DMS53 treated with DMSO at 0.1 percent for 48 hours (cell line): ENCODE measurements at regions not wholly inside any gene's neighbourhood (a gene's known extent, or its start where the extent isn't known, plus 50 kb on each side); places are given as distances from the start of the nearest gene placed in this dataset.
"Not testable (repeated sequence)": the region's sequence is repeated elsewhere in the genome, so short reads cannot be mapped to it uniquely, and the experiment has no call there.

Experiments
- DNase-seq: peaks from one replicate; lab custom pipeline; 2025; ENCODE audit not compliant: unreplicated experiment; lab: John Stamatoyannopoulos, UW

DNA sequence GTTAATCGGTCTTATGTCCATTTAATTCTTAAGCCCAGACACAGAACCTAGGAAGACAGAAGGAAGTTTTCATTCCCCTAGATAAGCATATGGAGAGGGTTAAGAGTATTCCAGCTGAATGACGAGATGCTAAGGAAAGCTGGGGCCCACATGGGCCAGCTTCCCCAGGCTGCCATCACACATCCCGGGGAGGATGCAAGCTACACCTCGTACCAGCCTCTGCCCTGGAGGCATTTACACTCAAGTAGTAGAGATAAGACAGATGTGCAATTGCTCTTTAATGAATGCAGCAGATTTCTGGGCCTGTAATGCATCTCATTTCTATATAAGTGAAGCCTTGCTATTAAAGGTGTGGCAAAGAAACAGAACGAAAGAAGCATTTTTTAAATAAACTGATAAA is 144.5 kb downstream of the MEX3B start:
- DNase-seq, result no peak

DNA sequence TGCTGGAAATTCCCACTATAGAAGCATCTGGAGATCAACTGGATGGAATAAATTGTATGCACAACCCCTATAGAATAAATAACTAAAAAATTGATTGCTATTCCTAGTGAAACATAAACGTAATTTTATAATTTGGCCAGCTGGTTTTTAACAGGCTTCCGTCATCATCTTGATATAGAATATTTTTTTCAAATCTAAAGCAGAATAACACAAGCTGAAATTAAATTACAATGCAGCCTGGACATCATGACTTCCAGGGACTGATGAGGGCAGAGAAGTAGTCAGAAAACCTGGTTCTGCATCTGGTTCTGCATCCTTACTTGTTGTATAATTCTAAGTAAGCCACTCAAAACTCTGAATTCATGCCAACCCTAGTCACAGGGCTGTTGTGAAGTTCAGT is 146.1 kb downstream of the MEX3B start:
- DNase-seq, result no peak

DNA sequence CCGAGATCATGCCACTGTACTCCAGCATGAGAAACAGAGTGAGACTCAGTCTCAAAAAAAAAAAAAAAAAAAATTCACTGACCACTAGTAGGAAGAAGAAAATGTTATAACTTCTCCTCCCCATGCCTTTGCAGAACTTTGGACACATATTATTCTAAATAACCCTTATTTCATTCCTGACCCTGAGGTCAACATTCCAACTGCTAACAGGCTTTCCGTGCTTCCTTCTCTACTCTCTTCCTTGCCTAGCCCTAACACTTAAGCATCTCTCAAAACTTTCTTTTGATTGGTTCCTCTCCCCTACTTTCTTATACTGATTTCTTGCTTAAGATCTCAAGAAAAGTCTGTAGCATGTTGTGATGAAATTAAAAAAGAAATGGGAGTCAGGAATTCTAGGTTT is 146.8 kb downstream of the MEX3B start:
- no peak for DNase-seq

DNA sequence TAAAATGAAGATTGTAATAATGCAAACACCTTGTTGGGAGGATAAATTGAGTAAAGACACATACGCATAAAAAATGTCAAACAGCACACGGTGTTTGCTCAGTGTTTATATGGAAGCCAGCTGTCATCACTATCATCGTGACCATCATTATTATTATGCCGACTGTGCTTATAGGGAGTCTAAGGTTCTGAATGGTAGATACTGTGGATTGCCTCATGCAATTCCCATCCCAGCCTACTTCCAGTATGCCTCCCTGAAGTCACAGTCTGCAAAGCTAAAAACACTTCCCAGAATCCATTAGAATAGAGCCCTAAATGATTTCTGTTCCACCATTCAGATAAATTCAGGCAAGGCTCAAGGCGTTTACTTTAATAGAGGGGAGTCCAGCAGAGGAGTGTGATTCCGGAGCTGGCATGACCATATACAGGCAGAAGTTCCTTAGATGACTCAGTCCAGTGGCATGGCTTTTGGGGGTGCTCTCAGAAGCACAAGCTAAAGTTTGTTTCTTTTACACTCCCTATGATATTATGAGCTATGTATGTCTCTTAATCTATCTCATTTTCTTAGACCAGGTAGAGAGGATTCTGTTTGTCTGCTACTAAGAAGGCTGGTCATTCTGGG is 148.7 kb downstream of the MEX3B start:
- no peak for DNase-seq

DNA sequence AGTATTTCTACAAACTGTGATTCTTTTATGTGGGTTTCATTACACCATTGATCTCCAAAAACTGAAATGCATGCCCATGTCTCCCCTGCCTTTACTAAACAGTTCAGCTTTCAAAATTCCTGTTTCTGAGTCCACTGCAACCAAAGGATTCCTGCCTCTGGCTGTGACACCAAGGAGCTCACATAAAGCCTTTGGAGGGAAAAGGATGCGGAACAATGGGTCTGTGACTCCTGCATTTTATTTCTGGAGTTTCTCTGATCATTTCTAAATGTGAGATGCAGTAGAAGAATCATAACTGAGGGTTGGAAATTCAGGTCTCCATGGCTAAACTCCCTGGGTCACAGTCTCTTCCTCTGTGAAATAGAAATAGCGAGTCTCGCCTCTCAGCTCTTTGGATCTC is 149.5 kb downstream of the MEX3B start:
- no peak for DNase-seq

DNA sequence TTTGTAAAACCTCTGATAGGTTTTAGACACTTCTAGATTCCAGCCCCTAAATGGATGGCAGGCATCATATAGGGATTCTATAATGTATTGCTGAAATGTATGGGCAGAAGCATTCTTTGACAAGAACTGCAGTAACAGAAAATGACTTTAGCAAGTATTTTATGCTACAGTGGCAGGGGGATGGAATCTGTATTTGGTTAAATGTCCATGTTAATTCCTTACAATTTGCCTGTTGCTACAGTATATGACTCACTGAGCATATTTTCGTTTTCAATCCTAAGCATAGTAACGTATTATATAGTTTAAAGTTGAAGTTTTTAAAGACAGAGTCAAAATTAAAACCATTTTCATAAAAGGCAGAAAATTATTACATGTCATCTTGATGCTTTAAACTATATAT is 150.1 kb downstream of the MEX3B start:
- no peak for DNase-seq

DNA sequence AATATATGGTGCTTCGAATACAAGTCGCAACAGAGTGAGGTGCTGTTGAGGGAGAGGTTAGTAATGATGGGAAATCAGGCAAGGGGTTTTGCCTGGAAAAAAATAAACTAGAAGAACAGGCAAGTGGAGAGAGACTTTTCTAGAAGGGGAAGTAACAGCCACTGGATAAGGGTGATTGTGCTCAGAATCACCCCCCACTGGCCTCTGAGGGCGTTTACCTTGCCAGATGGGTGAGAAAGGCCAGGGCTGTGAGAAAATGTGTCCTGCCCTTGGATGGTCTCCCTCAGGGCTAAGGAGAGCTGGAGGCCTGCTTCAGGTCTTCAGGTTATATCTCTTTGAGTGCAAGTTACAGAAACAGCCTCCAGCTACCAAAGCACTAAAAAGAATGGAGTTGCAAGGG is 151.8 kb downstream of the MEX3B start:
- no peak for DNase-seq

DNA sequence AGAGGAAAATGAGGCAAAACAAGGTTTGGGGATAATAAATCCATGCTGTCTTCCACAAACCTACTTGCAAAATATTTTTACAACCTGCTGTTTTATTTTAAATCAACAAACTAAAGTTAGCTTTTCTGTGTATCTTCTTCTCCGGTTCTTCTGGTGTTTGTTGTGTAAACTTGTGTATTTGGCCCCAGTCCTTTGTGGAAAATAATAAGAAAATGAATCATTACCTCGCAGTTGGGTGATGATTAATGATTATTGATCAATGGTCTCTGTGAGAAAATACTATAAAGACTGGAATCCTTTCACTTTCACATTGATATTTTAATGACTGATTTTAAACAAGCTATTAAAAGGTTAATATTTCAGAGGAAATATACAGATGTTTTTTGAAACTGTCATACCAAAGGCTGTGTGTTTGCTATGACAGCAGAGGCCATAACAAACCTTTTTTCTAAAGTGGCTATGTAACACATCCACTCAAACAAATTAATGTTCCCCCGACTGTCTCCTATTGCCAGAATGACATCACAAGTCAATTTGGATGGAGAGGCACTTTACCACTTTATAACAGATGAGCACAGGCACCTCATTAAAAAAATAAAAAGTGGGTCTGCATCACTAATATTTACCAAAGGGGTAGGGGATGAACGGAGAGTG is 152.5 kb downstream of the MEX3B start:
- DNase-seq, result no peak

DNA sequence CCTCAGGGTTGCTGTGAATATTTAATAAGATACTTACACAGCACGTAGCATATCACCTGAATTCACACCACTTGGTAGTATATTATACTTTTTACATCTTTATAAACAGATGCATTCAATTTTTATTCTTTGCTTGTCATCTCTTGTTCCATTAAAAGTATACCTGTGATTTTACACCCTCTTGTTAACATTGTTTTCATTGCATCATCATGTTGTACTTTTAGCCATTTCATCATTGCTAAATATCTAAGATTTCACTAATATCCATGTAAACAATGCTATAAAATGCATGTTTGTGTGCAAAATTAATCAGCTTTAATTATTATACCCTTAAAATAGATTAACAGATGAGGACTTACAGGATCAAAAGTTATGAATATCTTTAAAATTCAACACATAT is 155.3 kb downstream of the MEX3B start:
- no peak for DNase-seq

DNA sequence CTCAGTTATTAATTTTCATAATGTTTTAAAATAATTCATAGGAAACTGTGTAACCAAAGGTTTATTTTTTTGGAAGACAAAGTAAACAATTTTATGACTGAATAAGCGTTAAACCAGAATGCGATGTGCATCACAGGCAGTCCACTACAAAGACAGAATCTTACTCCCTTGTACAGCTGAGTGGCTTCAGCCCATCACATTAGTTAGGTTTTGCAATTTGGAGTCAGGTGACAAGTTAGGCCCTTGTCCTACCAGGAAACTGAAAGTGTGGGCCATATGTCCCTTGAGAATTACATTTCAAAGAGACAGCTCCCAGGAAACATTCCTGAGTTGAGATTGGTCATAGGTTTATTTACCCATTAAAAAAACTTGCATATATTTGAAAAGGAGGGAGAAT is 156.3 kb downstream of the MEX3B start:
- no peak for DNase-seq

DNA sequence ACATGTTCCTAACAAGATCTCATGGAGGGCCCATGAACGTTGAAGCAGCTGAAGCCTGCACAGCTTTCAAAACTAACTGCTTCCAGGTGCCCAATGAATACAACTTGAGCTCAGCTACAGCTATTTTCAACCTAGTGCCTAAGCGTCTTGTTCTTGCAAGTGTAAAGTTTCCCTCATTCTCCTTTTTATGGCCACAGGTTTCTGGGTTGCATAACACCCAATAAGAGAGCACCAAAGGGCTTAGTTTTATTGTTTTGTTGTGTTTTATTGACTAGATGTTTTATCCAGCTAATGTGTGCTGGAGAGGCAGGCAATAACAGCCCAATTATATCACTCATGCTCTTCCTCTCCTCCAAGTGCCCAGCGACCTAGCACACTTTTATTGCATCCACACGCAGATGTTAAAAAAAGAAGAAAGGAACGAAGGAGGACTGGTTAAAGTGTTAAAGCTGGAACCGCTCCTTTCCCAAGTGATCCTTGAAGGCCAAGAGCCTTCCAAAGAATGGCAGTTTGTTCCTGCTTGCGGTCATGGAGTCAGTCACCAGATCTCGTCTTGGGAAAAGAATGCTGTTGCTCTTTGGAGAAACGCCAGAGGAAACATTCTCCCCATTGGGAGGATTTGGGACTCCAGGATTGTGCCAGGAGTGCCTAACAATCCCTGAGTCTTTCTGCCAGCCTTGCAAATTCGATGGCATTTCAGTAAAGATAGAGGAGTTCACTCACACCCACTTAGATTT is 156.9 kb downstream of the MEX3B start:
- no peak for DNase-seq

DNA sequence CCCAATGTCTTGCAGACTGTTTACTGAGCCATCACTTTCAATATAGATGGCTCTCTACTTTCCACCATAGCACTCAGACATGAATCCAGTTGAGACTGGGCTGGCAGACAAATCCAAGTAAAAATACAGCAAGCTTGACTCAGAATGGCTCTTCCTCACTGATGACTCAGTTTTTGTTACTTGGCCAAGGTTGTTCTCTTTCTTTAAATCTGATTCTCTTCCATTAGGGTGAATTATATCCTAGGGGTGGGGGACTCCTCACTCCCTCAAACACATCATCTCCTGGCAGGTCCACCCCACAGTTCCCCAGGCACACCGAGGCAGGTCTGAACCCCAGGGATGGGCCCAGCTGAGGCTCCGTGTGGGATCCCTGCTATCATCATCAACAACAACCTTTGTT is 157.9 kb downstream of the MEX3B start:
- DNase-seq, result no peak

DNA sequence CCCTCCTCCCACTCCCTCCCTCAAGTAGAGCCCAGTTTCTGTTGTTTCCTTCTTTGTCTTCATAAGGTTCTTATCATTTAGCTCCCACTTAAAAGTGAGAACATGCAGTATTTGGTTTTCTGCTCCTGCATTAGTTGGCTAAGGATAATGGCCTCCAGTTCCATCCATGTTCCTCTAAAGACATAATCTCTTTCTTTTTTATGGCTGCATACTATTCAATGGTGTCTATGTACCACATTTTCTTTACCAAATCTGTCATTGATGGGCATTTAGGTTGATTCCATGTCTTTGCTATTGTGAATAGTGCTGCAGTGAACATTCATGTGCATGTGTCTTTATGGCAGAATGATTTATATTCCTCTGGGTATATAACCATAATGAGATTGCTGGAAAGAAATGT is 158.6 kb downstream of the MEX3B start:
- not testable (repeated sequence) for DNase-seq

DNA sequence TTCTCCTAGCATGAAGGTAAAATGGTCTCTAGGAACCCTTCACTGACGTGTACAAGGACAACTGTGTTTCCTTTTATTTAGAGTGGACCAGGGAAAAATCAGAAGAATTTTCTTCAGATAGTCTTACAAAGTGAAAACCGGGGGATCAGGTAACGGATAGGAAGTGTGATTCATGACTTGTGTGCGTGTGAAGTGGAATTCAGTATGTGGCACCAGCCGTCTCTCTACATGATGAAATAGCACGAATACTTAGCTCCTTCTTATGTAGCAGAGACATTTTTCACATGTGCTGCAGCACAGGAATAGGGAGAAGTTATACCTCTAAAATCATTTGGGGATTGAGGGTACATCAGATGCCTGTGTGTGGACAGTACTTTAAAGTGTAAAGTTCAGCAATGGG is 159.2 kb downstream of the MEX3B start:
- no peak for DNase-seq

DNA sequence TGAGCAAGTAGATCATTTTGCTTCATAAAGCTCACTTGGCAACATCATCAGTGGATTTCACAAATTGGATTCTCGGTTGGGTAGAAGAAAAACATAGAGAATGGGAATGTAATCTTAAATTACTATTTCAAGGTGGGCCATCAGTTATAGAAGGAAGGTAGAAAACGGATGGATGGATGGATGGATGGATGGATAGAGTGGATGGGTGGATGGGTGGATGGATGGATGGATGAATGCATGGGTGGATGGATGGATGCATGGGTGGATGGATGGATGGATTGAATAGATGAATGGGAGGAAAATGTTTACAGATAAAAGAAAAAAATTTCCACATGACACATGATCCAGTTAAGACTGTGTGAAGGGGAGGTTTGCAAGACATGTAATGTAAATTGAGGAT is 159.7 kb downstream of the MEX3B start:
- no peak for DNase-seq

DNA sequence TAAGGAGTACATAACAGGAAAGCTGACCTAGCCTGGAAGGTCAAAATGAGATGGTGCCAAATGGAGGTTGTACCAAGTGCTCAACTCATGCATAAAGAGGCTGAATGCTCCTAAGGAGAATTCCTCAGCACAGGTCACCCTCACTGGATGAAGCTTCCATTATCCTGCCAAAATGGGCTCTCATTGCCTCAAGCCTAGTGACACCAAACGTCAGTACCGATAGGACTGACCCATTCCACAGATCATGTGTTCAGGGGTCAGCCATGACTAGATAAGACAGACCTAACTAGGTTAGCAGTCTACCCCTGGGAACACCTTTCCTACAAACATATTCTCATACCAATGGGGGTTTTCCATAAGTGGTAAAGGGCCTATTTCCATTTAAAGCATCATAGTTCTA is 160.7 kb downstream of the MEX3B start:
- no peak for DNase-seq

DNA sequence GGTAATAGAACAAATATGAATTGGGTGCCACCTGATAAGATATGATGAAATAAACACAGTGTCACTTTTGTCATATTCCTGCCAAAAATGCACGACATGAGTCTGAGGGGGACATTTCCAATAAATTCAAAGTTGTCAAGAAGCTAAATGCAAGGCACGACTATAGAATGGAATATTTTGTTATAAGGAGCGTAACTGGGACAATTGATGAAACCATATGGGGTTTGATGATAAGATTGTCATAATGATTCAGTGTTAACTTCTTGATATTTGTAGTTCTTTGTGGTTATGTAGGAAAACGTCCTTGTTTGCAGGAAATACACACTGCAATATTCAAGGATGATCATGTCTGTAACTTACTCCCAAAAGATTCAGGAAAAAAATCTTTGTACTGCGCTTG is 163.3 kb downstream of the MEX3B start:
- DNase-seq, result no peak

DNA sequence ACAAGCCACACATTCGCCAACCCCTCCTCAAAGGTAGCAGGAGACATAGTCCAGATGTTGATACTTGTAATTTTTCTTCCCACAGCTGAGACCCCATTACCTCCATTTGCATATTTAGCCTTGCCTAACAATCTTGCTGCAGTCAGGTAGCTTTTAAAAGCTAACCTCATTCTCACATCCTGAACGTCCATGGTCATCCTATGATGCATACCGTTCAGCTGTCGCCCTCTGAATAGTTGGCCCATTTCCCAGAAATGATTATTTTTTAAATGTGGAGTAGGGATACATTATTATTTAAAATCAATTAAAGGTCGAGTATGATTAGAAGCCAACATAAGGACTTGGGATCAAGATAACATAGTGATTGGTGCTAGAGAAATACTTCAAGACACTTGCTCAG is 165.0 kb downstream of the MEX3B start:
- DNase-seq, result no peak

DNA sequence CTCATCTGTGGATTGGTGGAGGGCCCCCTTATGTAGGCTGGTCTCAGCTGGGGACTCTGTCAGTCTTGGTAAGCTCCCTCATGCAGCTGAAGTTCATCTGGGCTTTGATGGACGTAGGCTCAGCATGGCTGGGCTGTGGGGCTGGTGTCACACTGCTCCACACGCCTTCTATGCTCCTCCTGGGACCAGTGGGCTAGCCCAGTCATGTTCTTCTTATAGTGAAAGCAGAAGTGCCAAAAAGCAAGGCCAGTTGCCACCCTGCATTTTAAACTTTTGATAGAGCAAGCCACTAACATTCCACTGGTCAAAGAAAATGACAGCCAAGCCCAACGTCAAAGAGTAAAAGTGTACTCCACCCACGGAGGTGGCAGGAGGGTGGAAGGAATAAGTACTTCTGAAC is 165.5 kb downstream of the MEX3B start:
- DNase-seq, result no peak

DNA sequence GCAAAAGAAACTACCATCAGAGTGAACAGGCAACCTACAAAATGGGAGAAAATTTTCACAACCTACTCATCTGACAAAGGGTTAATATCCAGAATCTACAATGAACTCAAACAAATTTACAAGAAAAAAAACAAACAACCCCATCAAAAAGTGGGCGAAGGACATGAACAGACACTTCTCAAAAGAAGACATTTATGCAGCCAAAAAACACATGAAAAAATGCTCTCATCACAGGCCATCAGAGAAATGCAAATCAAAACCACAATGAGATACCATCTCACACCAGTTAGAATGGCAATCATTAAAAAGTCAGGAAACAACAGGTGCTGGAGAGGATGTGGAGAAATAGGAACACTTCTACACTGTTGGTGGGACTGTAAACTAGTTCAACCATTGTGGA is 170.1 kb downstream of the MEX3B start:
- not testable (repeated sequence) for DNase-seq

DNA sequence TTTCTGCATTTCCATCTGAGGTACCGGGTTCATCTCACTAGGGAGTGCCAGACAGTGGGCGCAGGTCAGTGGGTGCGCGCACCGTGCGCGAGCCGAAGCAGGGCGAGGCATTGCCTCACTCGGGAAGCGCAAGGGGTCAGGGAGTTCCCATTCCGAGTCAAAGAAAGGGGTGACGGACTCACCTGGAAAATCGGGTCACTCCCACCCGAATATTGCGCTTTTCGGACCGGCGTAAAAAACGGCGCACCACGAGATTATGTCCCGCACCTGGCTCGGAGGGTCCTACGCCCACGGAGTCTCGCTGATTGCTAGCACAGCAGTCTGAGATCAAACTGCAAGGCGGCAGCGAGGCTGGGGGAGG is 175.1 kb downstream of the MEX3B start:
- DNase-seq, result not testable (repeated sequence)

DNA sequence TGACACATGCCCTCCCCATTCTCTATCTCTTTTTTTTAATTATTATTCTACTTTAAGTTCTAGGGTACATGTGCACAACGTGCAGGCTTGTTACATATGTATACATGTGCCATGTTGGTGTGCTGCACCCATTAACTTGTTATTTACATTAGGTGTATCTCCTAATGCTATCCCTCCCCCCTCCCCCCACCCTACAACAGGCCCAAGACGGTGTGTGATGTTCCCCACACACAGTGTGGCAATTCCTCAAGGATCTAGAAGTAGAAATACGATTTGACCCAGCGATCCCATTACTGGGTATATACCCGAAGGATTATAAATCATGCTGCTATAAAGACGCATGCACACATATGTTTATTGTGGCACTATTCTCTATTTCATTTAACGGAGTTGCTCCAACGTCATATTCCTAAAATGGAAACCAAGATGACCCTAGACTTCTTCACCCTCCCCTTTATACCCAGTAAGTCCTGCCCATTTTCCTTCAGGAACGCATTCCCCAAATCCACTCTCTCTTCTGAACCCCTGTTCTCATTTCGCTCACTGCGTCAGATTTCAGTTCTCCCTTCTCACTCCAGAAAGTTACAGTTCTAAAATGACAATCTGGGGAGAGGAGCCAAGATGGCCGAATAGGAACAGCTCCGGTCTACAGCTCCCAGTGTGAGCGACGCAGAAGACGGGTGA is 175.6 kb downstream of the MEX3B start:
- DNase-seq, result not testable (repeated sequence)
